ENCODE measurements at regions not wholly inside any gene's neighbourhood (a gene's known extent, or its start where the extent isn't known, plus 50 kb on each side); places are given as distances from the start of the nearest gene placed in this dataset.

DNA sequence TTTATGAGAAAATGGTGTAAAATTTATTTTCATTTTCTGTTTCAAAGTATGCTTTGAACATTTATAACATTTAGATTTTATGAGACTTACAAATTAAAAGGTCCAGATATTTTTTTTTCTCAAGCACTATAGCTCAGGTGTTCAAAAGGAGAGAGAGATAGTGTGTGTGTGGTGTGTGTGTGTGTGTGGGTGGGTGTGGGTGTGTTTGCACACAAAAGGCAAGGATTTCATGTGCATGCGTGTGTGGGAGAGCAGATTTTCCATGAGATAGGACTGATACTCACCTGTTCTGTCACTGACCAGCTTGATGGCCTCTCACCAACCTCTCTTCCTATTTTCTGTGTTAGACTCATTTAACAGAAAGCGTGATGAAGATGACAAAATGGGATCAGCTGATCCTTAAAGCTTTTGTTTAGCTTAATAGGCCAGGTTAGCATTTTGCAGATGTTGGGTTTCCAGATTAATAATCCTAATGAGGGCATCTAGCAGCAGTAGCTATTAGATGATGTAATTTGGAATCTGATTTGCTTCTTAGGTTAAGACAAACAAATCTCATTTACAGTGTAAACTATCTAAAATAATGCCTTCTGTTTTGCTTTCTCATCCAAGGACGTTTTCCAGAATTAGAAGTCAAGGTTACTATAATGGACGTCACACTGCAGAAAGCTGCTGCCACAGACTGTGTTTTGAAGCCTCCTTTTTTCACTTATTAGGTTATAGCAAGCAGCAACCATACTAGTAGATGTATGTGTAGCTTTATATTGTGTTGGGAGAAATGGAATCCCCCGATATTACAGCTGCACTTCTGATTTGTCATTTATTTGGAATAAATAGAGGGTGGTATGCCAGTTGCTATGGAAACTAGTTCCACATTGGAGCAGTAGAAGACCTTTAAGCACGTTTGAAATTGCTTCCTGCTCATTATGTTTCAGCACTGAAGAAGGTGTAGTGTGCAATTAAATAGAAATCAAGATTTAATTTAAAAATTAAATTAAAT, 355.6 kb downstream of the TAF11L14 start:
- DNase-seq (ENCODE audit: extremely low read depth, low read depth): no peak
- TF ChIP-seq, protein P1, sequence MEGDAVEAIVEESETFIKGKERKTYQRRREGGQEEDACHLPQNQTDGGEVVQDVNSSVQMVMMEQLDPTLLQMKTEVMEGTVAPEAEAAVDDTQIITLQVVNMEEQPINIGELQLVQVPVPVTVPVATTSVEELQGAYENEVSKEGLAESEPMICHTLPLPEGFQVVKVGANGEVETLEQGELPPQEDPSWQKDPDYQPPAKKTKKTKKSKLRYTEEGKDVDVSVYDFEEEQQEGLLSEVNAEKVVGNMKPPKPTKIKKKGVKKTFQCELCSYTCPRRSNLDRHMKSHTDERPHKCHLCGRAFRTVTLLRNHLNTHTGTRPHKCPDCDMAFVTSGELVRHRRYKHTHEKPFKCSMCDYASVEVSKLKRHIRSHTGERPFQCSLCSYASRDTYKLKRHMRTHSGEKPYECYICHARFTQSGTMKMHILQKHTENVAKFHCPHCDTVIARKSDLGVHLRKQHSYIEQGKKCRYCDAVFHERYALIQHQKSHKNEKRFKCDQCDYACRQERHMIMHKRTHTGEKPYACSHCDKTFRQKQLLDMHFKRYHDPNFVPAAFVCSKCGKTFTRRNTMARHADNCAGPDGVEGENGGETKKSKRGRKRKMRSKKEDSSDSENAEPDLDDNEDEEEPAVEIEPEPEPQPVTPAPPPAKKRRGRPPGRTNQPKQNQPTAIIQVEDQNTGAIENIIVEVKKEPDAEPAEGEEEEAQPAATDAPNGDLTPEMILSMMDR (IDR thresholded peaks at IDR 0.05; ENCODE audit: low read depth, low read length, missing control alignments): no peak
- H3K4me3 ChIP-seq (replicated peaks; ENCODE audit: low read depth, low read length): no peak overlapping the region

DNA sequence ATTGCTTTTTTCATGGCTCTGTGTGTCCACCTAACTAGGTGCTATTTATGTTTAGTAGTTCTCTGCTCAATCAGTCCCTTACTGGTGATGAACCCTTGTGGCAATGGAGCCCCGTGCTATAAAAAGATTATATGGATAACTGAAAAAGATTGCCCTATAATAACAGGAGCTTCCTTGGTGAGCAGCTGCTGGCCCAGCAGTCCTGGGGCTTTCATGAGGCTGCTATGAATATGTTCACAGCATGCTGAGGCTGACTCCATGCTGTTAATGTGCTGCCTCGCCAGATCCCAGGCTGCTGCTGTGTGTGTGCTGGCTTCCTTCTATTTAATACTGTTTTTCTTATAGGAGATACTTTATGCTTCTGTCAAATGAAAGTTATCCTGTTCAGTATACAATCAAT, 357.5 kb downstream of the TAF11L14 start:
- H3K4me3 ChIP-seq (replicated peaks; ENCODE audit: low read depth, low read length): no peak overlapping the region
- TF ChIP-seq, protein P1 (IDR thresholded peaks at IDR 0.05; ENCODE audit: low read depth, low read length, missing control alignments): no peak
- no peak for DNase-seq (ENCODE audit: extremely low read depth, low read depth)

DNA sequence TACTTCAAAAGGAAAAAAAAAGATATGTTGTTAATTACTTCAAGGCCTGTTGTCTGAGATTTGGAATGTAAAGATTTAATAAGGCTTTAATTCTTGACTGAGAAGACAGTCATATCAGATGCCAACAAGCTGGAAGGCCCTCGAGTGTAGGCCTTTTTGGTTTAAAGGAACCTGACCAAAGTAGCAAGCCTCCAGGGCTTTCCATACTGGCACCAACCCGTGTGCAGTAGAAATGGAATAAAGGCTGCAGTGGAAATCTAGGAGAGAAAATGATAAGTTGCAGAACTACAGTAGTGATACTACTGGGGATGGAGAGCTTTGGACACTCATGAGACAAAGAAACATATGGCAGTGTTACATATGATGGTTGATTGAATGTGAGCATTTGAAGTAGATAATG, 358.0 kb downstream of the TAF11L14 start:
- H3K4me3 ChIP-seq (replicated peaks; ENCODE audit: low read depth, low read length): no peak overlapping the region
- TF ChIP-seq, protein P1 (IDR thresholded peaks at IDR 0.05; ENCODE audit: low read depth, low read length, missing control alignments): no peak
- DNase-seq (ENCODE audit: extremely low read depth, low read depth): no peak

DNA sequence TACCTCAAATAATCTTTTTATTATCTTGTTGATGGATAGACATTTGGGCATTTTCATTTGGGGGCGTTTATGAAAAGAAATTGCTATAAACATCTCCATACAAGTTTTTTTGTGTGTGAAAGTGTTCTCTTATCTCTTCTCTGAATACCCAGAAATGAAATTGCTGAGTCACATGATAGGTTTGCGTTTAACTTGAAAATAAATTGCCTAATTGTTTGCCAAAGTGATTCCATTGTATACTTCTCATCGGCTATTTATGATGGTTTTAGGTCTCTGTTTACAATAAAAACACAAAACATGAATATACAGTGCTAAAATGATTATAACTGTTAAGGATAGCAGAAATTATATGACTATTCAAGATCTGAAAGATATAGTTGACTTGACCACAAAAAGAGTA, 361.7 kb downstream of the TAF11L14 start:
- no peak for DNase-seq (ENCODE audit: extremely low read depth, low read depth)
- TF ChIP-seq, protein P1 (IDR thresholded peaks at IDR 0.05; ENCODE audit: low read depth, low read length, missing control alignments): no peak

DNA sequence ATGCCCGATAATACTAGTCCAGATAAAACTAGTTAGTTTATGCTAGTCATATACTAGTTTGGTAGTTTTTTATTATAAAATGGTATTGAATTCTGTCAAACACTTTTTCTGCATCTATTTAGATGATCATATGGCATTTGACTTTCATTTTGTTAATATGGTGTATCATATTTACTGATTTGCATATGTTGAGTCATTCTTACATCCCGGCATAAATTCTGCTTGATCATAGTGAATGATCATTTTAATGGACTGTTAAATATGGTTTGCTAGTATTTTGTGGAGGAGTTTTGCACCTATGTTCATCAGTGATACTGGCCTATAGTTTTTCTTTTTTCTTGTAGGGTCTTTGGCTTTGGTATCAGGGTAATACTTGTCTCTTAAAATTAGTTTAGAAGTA, 365.6 kb downstream of the TAF11L14 start:
- TF ChIP-seq, protein P1 (IDR thresholded peaks at IDR 0.05; ENCODE audit: low read depth, low read length, missing control alignments): no peak
- no peak for DNase-seq (ENCODE audit: extremely low read depth, low read depth)
- no peak overlapping the region for H3K4me3 ChIP-seq (replicated peaks; ENCODE audit: low read depth, low read length)

More for the DNA sequence above, 361.7 kb downstream of the TAF11L14 start:
- H3K4me3 ChIP-seq (replicated peaks; ENCODE audit: low read depth, low read length): no peak overlapping the region

DNA sequence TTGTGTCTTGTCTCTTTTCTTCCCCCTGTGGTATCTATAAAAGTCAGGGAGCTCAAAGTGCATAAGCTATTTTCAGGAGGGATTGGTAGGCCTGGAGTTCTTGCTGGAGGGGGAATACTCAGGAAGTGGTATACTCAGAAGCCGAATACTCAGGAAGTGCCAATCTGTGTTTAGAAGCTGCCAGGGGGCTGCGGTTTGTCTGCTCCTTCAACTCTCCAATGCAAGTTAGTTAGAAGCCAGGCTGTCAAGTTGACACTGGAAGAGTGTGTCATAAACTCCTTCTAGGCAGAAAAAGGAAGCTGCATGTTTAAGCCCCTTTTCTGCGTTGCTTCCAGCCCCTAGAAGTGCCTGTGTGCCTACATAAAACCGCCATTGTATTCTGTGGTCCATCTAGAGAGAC, 366.5 kb downstream of the TAF11L14 start:
- no peak for DNase-seq (ENCODE audit: extremely low read depth, low read depth)
- no peak overlapping the region for H3K4me3 ChIP-seq (replicated peaks; ENCODE audit: low read depth, low read length)
- TF ChIP-seq, protein P1 (IDR thresholded peaks at IDR 0.05; ENCODE audit: low read depth, low read length, missing control alignments): no peak

Measured in HFF-Myc (cell line).